ENCODE measurements at regions not wholly inside any gene's neighbourhood (a gene's known extent, or its start where the extent isn't known, plus 50 kb on each side); places are given as distances from the start of the nearest gene placed in this dataset.

DNA sequence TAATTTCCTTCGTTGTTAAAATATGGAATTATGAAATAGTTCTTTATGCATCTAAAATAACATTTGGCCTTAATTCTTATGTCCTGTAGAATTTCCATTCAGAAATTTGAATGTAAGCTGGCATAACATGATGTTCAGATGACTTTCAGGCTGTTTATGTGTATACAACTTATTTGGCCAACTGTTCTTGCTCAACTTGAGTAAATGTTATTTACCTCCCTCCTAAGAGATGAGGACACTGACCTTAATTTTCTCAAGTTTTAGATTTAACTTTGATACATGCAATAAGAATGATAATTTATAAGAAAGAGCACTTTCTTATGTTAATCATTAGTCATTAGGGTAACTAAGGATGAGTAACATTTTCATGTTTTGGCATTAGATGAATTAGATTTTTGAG is 365.4 kb downstream of the AEBP2 start:
- no peaks in the 10 kb centered on the region for H3K9me2 ChIP-seq (replicated peaks; ENCODE audit: low read depth, low read length)
- no peaks in the 10 kb centered on the region for H3K27me3 ChIP-seq (ENCODE audit: insufficient read depth, low read length, poor library complexity, severe bottlenecking)
- H4K20me1 ChIP-seq (ENCODE audit: insufficient read depth, low read length, poor library complexity, severe bottlenecking): no peaks in the 10 kb centered on the region
- no peak overlapping the region for H2AFZ ChIP-seq (ENCODE audit: low read length)
- no peaks in the 10 kb centered on the region for H3K79me2 ChIP-seq (ENCODE audit: insufficient read depth, low read length)
- no peaks in the 10 kb centered on the region for H3F3A ChIP-seq (ENCODE audit: low read depth)
- H3K36me3 ChIP-seq (ENCODE audit: insufficient read depth, low read length): no peaks in the 10 kb centered on the region
- peaks cover 22% of the 10 kb centered on the region for H3K4me1 ChIP-seq (ENCODE audit: insufficient read depth, low read length, poor library complexity, severe bottlenecking)
- 0 out of 2 replicates have a peak, but pooled peaks cover 3% of the 10 kb centered on the region for H3K9me3 ChIP-seq (ENCODE audit: insufficient read depth, low read depth, low read length)
- H3K9ac ChIP-seq (ENCODE audit: low read depth, low read length, poor library complexity, severe bottlenecking): no peak overlapping the region
- TF ChIP-seq, protein P1, sequence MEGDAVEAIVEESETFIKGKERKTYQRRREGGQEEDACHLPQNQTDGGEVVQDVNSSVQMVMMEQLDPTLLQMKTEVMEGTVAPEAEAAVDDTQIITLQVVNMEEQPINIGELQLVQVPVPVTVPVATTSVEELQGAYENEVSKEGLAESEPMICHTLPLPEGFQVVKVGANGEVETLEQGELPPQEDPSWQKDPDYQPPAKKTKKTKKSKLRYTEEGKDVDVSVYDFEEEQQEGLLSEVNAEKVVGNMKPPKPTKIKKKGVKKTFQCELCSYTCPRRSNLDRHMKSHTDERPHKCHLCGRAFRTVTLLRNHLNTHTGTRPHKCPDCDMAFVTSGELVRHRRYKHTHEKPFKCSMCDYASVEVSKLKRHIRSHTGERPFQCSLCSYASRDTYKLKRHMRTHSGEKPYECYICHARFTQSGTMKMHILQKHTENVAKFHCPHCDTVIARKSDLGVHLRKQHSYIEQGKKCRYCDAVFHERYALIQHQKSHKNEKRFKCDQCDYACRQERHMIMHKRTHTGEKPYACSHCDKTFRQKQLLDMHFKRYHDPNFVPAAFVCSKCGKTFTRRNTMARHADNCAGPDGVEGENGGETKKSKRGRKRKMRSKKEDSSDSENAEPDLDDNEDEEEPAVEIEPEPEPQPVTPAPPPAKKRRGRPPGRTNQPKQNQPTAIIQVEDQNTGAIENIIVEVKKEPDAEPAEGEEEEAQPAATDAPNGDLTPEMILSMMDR (conservative IDR thresholded peaks at IDR 0.05; ENCODE audit: low read length): no peak
- no peak for TF ChIP-seq EZH2phosphoT487 (IDR thresholded peaks at IDR 0.05; ENCODE audit: borderline replicate concordance)
- no peak overlapping the region for H3K4me3 ChIP-seq (ENCODE audit: low read length, poor library complexity, severe bottlenecking)
- H3K4me2 ChIP-seq (ENCODE audit: low read depth, low read length, poor library complexity, severe bottlenecking): no peak overlapping the region

DNA sequence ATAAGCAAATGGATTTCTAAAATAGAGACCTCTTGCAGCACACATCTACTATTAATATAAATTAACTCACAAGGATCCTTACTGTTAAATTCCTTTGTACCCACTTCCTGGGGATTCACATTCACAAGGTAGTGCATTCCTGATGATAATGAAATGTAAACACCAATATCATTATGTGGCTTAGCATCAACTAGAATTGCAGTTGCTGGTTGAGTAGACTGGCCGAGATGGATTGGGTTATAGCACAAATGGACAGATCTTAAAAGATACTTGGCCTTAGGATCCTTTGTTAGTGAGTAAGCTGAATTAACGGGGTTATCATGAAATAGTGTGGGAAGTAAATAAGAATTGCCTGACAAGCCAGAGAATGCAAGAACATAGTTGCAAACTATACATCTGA is 369.1 kb downstream of the AEBP2 start:
- H3K9me2 ChIP-seq (replicated peaks; ENCODE audit: low read depth, low read length): no peaks in the 10 kb centered on the region
- H3K4me1 ChIP-seq (ENCODE audit: insufficient read depth, low read length, poor library complexity, severe bottlenecking): no peaks in the 10 kb centered on the region
- no peaks in the 10 kb centered on the region for H4K20me1 ChIP-seq (ENCODE audit: insufficient read depth, low read length, poor library complexity, severe bottlenecking)
- TF ChIP-seq, protein P1 (conservative IDR thresholded peaks at IDR 0.05; ENCODE audit: low read length): no peak
- no peak for TF ChIP-seq EZH2phosphoT487 (IDR thresholded peaks at IDR 0.05; ENCODE audit: borderline replicate concordance)
- H3K27me3 ChIP-seq (ENCODE audit: insufficient read depth, low read length, poor library complexity, severe bottlenecking): no peaks in the 10 kb centered on the region
- no peaks in the 10 kb centered on the region for H3F3A ChIP-seq (ENCODE audit: low read depth)
- H3K36me3 ChIP-seq (ENCODE audit: insufficient read depth, low read length): no peaks in the 10 kb centered on the region
- H3K9me3 ChIP-seq (ENCODE audit: insufficient read depth, low read depth, low read length): 0 out of 2 replicates have a peak, but pooled peaks cover 3% of the 10 kb centered on the region
- no peak overlapping the region for H3K9ac ChIP-seq (ENCODE audit: low read depth, low read length, poor library complexity, severe bottlenecking)
- H3K4me2 ChIP-seq (ENCODE audit: low read depth, low read length, poor library complexity, severe bottlenecking): no peak overlapping the region
- H3K79me2 ChIP-seq (ENCODE audit: insufficient read depth, low read length): no peaks in the 10 kb centered on the region
- no peak overlapping the region for H2AFZ ChIP-seq (ENCODE audit: low read length)
- no peak overlapping the region for H3K4me3 ChIP-seq (ENCODE audit: low read length, poor library complexity, severe bottlenecking)

DNA sequence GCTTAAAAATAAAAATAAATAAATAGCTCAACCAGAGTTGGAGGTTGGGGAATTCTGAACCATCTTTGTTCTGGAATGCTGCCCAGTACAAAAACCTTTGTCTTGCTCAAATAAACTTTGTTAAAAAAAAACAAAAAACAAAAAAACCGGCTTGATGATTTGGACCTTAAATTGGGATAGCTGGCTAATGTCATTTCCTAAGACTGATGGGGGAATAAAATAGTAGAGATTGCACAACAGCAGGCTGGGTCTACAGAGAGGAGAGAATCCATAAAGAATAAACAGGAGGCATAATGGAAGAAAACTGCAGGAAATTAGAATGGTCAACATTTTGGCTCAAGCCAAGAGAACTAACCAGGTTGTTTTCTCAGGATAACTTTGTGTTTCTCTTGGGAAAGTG is 370.9 kb downstream of the AEBP2 start:
- H3K9ac ChIP-seq (ENCODE audit: low read depth, low read length, poor library complexity, severe bottlenecking): no peak overlapping the region
- TF ChIP-seq, protein P1 (conservative IDR thresholded peaks at IDR 0.05; ENCODE audit: low read length): no peak
- TF ChIP-seq EZH2phosphoT487 (IDR thresholded peaks at IDR 0.05; ENCODE audit: borderline replicate concordance): no peak
- no peaks in the 10 kb centered on the region for H3K79me2 ChIP-seq (ENCODE audit: insufficient read depth, low read length)
- H4K20me1 ChIP-seq (ENCODE audit: insufficient read depth, low read length, poor library complexity, severe bottlenecking): no peaks in the 10 kb centered on the region
- H3K4me3 ChIP-seq (ENCODE audit: low read length, poor library complexity, severe bottlenecking): no peak overlapping the region
- 0 out of 2 replicates have a peak, but pooled peaks cover 3% of the 10 kb centered on the region for H3K9me3 ChIP-seq (ENCODE audit: insufficient read depth, low read depth, low read length)
- H3F3A ChIP-seq (ENCODE audit: low read depth): no peaks in the 10 kb centered on the region
- no peak overlapping the region for H3K4me2 ChIP-seq (ENCODE audit: low read depth, low read length, poor library complexity, severe bottlenecking)
- H3K4me1 ChIP-seq (ENCODE audit: insufficient read depth, low read length, poor library complexity, severe bottlenecking): no peaks in the 10 kb centered on the region
- no peak overlapping the region for H2AFZ ChIP-seq (ENCODE audit: low read length)
- no peaks in the 10 kb centered on the region for H3K36me3 ChIP-seq (ENCODE audit: insufficient read depth, low read length)
- no peaks in the 10 kb centered on the region for H3K27me3 ChIP-seq (ENCODE audit: insufficient read depth, low read length, poor library complexity, severe bottlenecking)
- no peaks in the 10 kb centered on the region for H3K9me2 ChIP-seq (replicated peaks; ENCODE audit: low read depth, low read length)
